HCT116 (cell line): ENCODE measurements at regions not wholly inside any gene's neighbourhood (a gene's known extent, or its start where the extent isn't known, plus 50 kb on each side); places are given as distances from the start of the nearest gene placed in this dataset.

Experiments used
- CTCF ChIP-seq, 3 experiments: fragments of 200-600 bp in 1 of 3; sonication (generic) in 1 of 3; IDR thresholded peaks in 2 of 3; conservative IDR thresholded peaks in 1 of 3; 2 replicates each; pipeline ENCODE4 v1.5.1; 2012 to 2017; ENCODE audit warnings: low read depth in 2 of 3, low read length in 2 of 3, antibody characterized with exemption in 1 of 3, borderline replicate concordance in 1 of 3, control low read depth in 1 of 3, mild to moderate bottlenecking in 1 of 3, mixed read lengths in 1 of 3, mixed run types in 1 of 3, moderate library complexity in 1 of 3; ENCODE audit not compliant: insufficient read depth in 1 of 3
- EZH2 ChIP-seq: fragments of 200-600 bp; sonication (generic); IDR thresholded peaks from 2 replicates; pipeline ENCODE4 v1.6.1; 2017; ENCODE audit warnings: antibody characterized with exemption, mixed run types
- EZH2phosphoT487 ChIP-seq: fragments of 200-600 bp; IDR thresholded peaks from 2 replicates; pipeline ENCODE4 v1.6.1; 2018; ENCODE audit warnings: antibody characterized with exemption, borderline replicate concordance
- SIN3A ChIP-seq: IDR thresholded peaks from 2 replicates; pipeline ENCODE4 v1.6.1; 2012; ENCODE audit warnings: low read depth
- ZFX ChIP-seq: fragments of 450-650 bp; IDR thresholded peaks from 2 replicates; pipeline ENCODE4 v1.6.1; 2017

DNA sequence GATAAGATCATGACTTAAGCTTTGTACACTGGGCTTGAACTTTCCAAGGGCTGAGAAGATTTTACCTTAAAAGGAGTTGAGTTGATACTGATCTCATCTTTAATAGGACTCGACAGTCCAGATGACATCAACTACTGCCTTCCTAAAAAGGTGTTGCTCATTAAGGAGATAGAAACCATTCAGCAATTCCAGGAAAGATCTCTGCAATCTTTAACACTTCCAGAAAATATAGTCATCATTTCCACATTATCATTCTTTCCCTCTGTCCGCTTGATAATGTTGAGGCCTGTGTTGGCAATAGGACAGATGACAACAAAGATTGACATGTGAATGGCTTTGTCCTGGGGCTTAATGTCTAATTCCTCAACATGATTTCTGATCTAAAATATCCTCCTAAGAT, 145.4 kb upstream of the C1orf21 start:
- no peak for TF ChIP-seq SIN3A
- no peak for TF ChIP-seq ZFX
- TF ChIP-seq EZH2phosphoT487, result no peak
- TF ChIP-seq CTCF (IDR thresholded peaks at IDR 0.05 in 2 of 3, conservative IDR thresholded peaks at IDR 0.05 in 1 of 3; ENCODE audit: borderline replicate concordance in 1 of 3, insufficient read depth in 1 of 3, low read depth in 2 of 3, low read length in 2 of 3), result no peak
- TF ChIP-seq EZH2, result no peak
